ENCODE measurements at regions not wholly inside any gene's neighbourhood (a gene's known extent, or its start where the extent isn't known, plus 50 kb on each side); places are given as distances from the start of the nearest gene placed in this dataset.

- TF ChIP-seq CTCF (IDR thresholded peaks at IDR 0.05; ENCODE audit: borderline replicate concordance, extremely low read depth, insufficient read depth): no peak
- no peaks in the 10 kb centered on the region for H3K9me3 ChIP-seq (ENCODE audit: control insufficient read depth in 2 of 3, insufficient read depth in 1 of 3, low read length in 3 of 3)
- no peak overlapping the region for H3K9ac ChIP-seq (ENCODE audit: low read length in 3 of 3)
- DNase-seq: no peak
- FAIRE-seq: no peak
- intact Hi-C loops (cut with DNase I): no loop called here
- no peak overlapping the region for H3K27ac ChIP-seq (ENCODE audit: low read depth in 2 of 2, low read length in 2 of 2)
- H3K4me3 ChIP-seq (ENCODE audit: low read length in 3 of 3): no peak overlapping the region
- H3K36me3 ChIP-seq (ENCODE audit: control insufficient read depth in 2 of 3, insufficient read depth in 3 of 3, low read length in 3 of 3): no peaks in the 10 kb centered on the region
- H3K27me3 ChIP-seq (ENCODE audit: control insufficient read depth, insufficient read depth, low read length): no peaks in the 10 kb centered on the region
- peaks cover 0 to 2% (median 0%) of the 10 kb centered on the region in 3 donors for H3K4me1 ChIP-seq (ENCODE audit: control insufficient read depth in 2 of 3, insufficient read depth in 2 of 3, low read depth in 1 of 3, low read length in 3 of 3)
These were observed 343.5 kb upstream of the RGS6 start for GRCh38 chr14:71588576-71589215.

- Histone ChIP-seq H3K4me1 (ENCODE audit: control insufficient read depth in 2 of 3, insufficient read depth in 2 of 3, low read depth in 1 of 3, low read length in 3 of 3) (peaks cover 0 to 2% (median 0%) of the 10 kb centered on the region in 3 donors), H3K9me3 (ENCODE audit: control insufficient read depth in 2 of 3, insufficient read depth in 1 of 3, low read length in 3 of 3) (no peaks in the 10 kb centered on the region), H3K4me3 (ENCODE audit: low read length in 3 of 3) (no peak overlapping the region), H3K9ac (ENCODE audit: low read length in 3 of 3) (no peak overlapping the region), H3K36me3 (ENCODE audit: control insufficient read depth in 2 of 3, insufficient read depth in 3 of 3, low read length in 3 of 3) (no peaks in the 10 kb centered on the region), H3K27me3 (ENCODE audit: control insufficient read depth, insufficient read depth, low read length) (no peaks in the 10 kb centered on the region), H3K27ac (ENCODE audit: low read depth in 2 of 2, low read length in 2 of 2) (no peak overlapping the region)
- TF ChIP-seq CTCF (IDR thresholded peaks at IDR 0.05; ENCODE audit: borderline replicate concordance, extremely low read depth, insufficient read depth): no peak
- no peak for DNase-seq
- intact Hi-C loops (cut with DNase I): no loop called here
- FAIRE-seq: no peak
These were observed 342.6 kb upstream of the RGS6 start for GRCh38 chr14:71589609-71590008.

- DNase-seq (no peak), FAIRE-seq (no peak)
- no peak overlapping the region for H3K4me3 ChIP-seq (ENCODE audit: low read length in 3 of 3)
- peaks cover 0 to 2% (median 2%) of the 10 kb centered on the region in 3 donors for H3K4me1 ChIP-seq (ENCODE audit: control insufficient read depth in 2 of 3, insufficient read depth in 2 of 3, low read depth in 1 of 3, low read length in 3 of 3)
- intact Hi-C loops (cut with DNase I): no loop called here
- H3K9me3 ChIP-seq (ENCODE audit: control insufficient read depth in 2 of 3, insufficient read depth in 1 of 3, low read length in 3 of 3): no peaks in the 10 kb centered on the region
- H3K36me3 ChIP-seq (ENCODE audit: control insufficient read depth in 2 of 3, insufficient read depth in 3 of 3, low read length in 3 of 3): no peaks in the 10 kb centered on the region
- H3K9ac ChIP-seq (ENCODE audit: low read length in 3 of 3): no peak overlapping the region
- no peak for TF ChIP-seq CTCF (IDR thresholded peaks at IDR 0.05; ENCODE audit: borderline replicate concordance, extremely low read depth, insufficient read depth)
- H3K27me3 ChIP-seq (ENCODE audit: control insufficient read depth, insufficient read depth, low read length): no peaks in the 10 kb centered on the region
- no peak overlapping the region for H3K27ac ChIP-seq (ENCODE audit: low read depth in 2 of 2, low read length in 2 of 2)
These were observed 342.1 kb upstream of the RGS6 start for GRCh38 chr14:71590131-71590530.

- H3K36me3 ChIP-seq (ENCODE audit: control insufficient read depth in 2 of 3, insufficient read depth in 3 of 3, low read length in 3 of 3): no peaks in the 10 kb centered on the region
- H3K4me3 ChIP-seq (ENCODE audit: low read length in 3 of 3): no peak overlapping the region
- H3K27ac ChIP-seq (ENCODE audit: low read depth in 2 of 2, low read length in 2 of 2): no peak overlapping the region
- TF ChIP-seq CTCF (IDR thresholded peaks at IDR 0.05; ENCODE audit: borderline replicate concordance, extremely low read depth, insufficient read depth): no peak
- no peaks in the 10 kb centered on the region for H3K9me3 ChIP-seq (ENCODE audit: control insufficient read depth in 2 of 3, insufficient read depth in 1 of 3, low read length in 3 of 3)
- DNase-seq (no peak), FAIRE-seq (no peak)
- peaks cover 0 to 2% (median 2%) of the 10 kb centered on the region in 3 donors for H3K4me1 ChIP-seq (ENCODE audit: control insufficient read depth in 2 of 3, insufficient read depth in 2 of 3, low read depth in 1 of 3, low read length in 3 of 3)
- intact Hi-C loops (cut with DNase I): no loop called here
- no peak overlapping the region for H3K9ac ChIP-seq (ENCODE audit: low read length in 3 of 3)
- H3K27me3 ChIP-seq (ENCODE audit: control insufficient read depth, insufficient read depth, low read length): no peaks in the 10 kb centered on the region
These were observed 341.0 kb upstream of the RGS6 start for GRCh38 chr14:71591231-71591630.

All from kidney (tissue), 13 donors.